Peyer's patch (tissue), 4 donors: ENCODE measurements at regions not wholly inside any gene's neighbourhood (a gene's known extent, or its start where the extent isn't known, plus 50 kb on each side); places are given as distances from the start of the nearest gene placed in this dataset.

ENCODE experiments used
- POLR2A ChIP-seq, 2 donors: fragments of 450-650 bp; IDR thresholded peaks; one replicate each; pipeline ENCODE4 v1.5.1; 2017; ENCODE audit warnings: antibody characterized with exemption in 2 of 2, mild to moderate bottlenecking in 2 of 2, moderate library complexity in 2 of 2
- TF ChIP-seq, protein P1 (sequence below), 6 experiments: fragments of 450-650 bp in 4 of 6; fragments of 200-600 bp in 2 of 6; sonication (generic) in 1 of 6; IDR thresholded peaks; one replicate each; pipeline ENCODE4 v1.5.1; 2017 to 2019; ENCODE audit warnings: antibody characterized with exemption in 6 of 6, mild to moderate bottlenecking in 3 of 6, moderate library complexity in 1 of 6

DNA sequence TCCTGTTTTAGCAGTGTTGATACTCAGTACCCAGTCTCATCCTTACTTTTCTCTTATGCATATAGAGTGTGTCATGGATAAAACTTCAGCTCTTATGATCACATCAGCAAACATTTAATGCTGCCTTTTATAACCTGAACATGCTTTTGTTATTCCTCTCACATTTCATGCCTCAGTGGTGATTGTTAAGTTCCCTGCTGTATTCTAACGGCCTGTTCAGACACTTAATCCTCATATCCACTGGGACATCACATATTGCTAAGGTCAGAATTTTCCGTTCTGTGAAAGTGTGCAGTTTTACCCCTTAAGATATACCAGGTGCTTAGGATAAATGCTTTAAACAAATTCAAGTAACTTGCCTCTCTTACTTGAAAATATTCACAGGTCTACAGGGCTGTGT, 268.7 kb upstream of the SEL1L start:
- TF ChIP-seq, protein P1, sequence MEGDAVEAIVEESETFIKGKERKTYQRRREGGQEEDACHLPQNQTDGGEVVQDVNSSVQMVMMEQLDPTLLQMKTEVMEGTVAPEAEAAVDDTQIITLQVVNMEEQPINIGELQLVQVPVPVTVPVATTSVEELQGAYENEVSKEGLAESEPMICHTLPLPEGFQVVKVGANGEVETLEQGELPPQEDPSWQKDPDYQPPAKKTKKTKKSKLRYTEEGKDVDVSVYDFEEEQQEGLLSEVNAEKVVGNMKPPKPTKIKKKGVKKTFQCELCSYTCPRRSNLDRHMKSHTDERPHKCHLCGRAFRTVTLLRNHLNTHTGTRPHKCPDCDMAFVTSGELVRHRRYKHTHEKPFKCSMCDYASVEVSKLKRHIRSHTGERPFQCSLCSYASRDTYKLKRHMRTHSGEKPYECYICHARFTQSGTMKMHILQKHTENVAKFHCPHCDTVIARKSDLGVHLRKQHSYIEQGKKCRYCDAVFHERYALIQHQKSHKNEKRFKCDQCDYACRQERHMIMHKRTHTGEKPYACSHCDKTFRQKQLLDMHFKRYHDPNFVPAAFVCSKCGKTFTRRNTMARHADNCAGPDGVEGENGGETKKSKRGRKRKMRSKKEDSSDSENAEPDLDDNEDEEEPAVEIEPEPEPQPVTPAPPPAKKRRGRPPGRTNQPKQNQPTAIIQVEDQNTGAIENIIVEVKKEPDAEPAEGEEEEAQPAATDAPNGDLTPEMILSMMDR (IDR thresholded peaks at IDR 0.05) = no peak
- TF ChIP-seq POLR2A (IDR thresholded peaks at IDR 0.05) = no peak
